HEK293 (cell line): ENCODE measurements at regions not wholly inside any gene's neighbourhood (a gene's known extent, or its start where the extent isn't known, plus 50 kb on each side); places are given as distances from the start of the nearest gene placed in this dataset.

Source experiments
- CTCF ChIP-seq: fragments of 450-650 bp; formaldehyde crosslinking; IDR thresholded peaks from 2 replicates; pipeline ENCODE4 v1.5.1; 2016; ENCODE audit warnings: missing biosample characterization, missing genetic modification characterization
- ZIC2 ChIP-seq: fragments of 450-650 bp; formaldehyde crosslinking; IDR thresholded peaks from 2 replicates; pipeline ENCODE4 v1.5.1; 2016; ENCODE audit warnings: missing biosample characterization, missing genetic modification characterization
- ZNF596 ChIP-seq: fragments of 450-650 bp; IDR thresholded peaks from 2 replicates; pipeline ENCODE4 v1.5.0; 2018; ENCODE audit warnings: missing biosample characterization, mild to moderate bottlenecking, missing genetic modification characterization, moderate library complexity
- TF ChIP-seq, protein P1 (sequence below): fragments of 450-650 bp; formaldehyde crosslinking; IDR thresholded peaks from 2 replicates; pipeline ENCODE4 v1.5.1; 2016; ENCODE audit warnings: missing biosample characterization, missing genetic modification characterization

DNA sequence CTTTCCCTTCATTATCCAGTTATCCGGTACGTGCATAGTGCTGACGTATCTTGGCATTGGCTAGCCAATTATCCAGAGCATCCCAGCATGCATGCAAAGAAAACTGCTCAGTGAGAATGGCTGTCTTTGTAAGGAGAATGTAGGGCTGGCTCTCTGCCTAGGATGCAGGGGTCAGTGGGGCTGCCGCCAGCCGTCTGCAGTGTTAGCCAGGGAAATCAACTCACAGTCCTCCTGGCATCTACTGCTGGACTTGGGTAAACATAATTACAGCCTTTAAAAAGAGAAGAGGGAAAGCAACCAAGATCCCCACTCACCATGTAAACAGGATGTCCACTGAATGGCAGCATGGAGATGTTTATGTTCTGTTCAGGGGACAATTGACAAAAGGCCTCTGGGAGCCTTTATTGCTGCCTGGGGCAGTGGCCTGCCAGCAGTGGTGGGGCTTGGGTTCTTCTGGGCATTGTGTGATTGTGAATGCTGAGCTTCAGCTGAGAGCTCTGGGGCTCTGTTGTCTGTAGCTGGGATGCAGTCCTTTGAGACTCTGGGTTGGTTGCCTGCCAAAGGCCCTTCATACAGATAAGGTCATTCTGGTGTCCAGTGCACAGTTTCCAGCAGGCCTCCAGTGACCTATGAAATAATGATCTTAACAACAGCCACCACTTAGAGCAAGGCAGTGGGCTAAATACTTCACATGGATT is 121.8 kb downstream of the TBC1D30 start:
- TF ChIP-seq ZNF596 (tag by site-specific recombination), result no peak
- no peak for TF ChIP-seq ZIC2 (tag by site-specific recombination)
- no peak for TF ChIP-seq CTCF
- TF ChIP-seq, protein P1, sequence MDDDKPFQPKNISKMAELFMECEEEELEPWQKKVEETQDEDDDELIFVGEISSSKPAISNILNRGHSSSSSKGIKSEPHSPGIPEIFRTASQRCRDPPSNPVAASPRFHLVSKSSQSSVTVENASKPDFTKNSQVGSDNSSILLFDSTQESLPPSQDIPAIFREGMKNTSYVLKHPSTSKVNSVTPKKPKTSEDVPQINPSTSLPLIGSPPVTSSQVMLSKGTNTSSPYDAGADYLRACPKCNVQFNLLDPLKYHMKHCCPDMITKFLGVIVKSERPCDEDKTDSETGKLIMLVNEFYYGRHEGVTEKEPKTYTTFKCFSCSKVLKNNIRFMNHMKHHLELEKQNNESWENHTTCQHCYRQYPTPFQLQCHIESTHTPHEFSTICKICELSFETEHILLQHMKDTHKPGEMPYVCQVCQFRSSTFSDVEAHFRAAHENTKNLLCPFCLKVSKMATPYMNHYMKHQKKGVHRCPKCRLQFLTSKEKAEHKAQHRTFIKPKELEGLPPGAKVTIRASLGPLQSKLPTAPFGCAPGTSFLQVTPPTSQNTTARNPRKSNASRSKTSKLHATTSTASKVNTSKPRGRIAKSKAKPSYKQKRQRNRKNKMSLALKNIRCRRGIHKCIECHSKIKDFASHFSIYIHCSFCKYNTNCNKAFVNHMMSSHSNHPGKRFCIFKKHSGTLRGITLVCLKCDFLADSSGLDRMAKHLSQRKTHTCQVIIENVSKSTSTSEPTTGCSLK (tag by site-specific recombination), result no peak
